IgD-negative memory B cell (primary cell): ENCODE measurements at regions not wholly inside any gene's neighbourhood (a gene's known extent, or its start where the extent isn't known, plus 50 kb on each side); places are given as distances from the start of the nearest gene placed in this dataset.
A peak's percentile ranks its signal among the peaks of the same experiment; 100 is the strongest.

Source experiments
- H3K27ac Mint-ChIP-seq, 3 donors: one replicate each; pipeline ENCODE4 v1.8.0; 2020 to 2022; ENCODE audit warnings: mild to moderate bottlenecking in 3 of 3, mixed read lengths in 3 of 3, moderate library complexity in 1 of 3
- H3K27me3 Mint-ChIP-seq: one replicate; pipeline ENCODE4 v1.8.0; 2021; ENCODE audit warnings: mixed read lengths
- H3K36me3 Mint-ChIP-seq: one replicate; pipeline ENCODE4 v1.8.0; 2020; ENCODE audit warnings: mild to moderate bottlenecking, mixed read lengths
- H3K4me1 Mint-ChIP-seq, 3 donors: one replicate each; pipeline ENCODE4 v1.8.0; 2020 to 2022; ENCODE audit warnings: mixed read lengths in 3 of 3, mild to moderate bottlenecking in 1 of 3
- H3K4me3 Mint-ChIP-seq, 4 donors: one replicate each; pipeline ENCODE4 v1.8.0; 2020 to 2022; ENCODE audit warnings: mild to moderate bottlenecking in 4 of 4, mixed read lengths in 4 of 4, moderate library complexity in 3 of 4
- H3K9me3 Mint-ChIP-seq, 3 donors: one replicate each; pipeline ENCODE4 v1.8.0; 2020 to 2021; ENCODE audit warnings: mixed read lengths in 3 of 3, mild to moderate bottlenecking in 1 of 3

DNA sequence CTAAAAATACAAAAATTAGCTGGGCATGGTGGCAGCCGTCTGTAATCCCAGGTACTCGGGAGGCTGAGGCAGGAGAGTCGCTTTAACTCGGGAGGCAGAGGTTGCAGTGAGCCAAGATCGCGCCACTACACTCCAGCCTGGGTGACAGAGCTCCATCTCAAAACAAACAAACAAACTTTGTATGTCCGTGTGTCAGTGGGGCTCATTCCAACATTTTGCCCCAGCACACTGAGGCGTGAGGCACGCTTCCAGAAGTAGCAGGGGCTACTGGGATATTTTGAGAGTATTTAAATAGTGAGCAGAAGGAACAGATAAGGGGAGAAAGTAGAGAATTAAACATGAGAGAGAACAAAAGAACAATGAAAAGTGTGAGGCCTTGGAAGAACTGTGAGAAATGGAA lies 83.3 kb upstream of the TANK start:
- peaks cover 9 to 20% (median 13%) of the 10 kb centered on the region in 3 donors for H3K4me1 Mint-ChIP-seq
- H3K36me3 Mint-ChIP-seq: no peaks in the 10 kb centered on the region
- no peak overlapping the region for H3K4me3 Mint-ChIP-seq
- H3K9me3 Mint-ChIP-seq: peaks cover 0 to 3% (median 0%) of the 10 kb centered on the region in 3 donors
- H3K27ac Mint-ChIP-seq: peak overlapping the region in 1 of 3 donors; percentile 35
- peaks cover 2% of the 10 kb centered on the region for H3K27me3 Mint-ChIP-seq

- Mint-ChIP-seq H3K36me3 (no peaks in the 10 kb centered on the region), H3K4me1 (peaks cover 9 to 20% (median 13%) of the 10 kb centered on the region in 3 donors), H3K27me3 (no peaks in the 10 kb centered on the region), H3K9me3 (peaks cover 0 to 1% (median 0%) of the 10 kb centered on the region in 3 donors), H3K27ac (peak overlapping the region in 2 of 3 donors; percentile 4 to 35), H3K4me3 (peak overlapping the region in 2 of 4 donors; percentile 13)
Measured at GRCh38 chr2:161077367-161078210, 82.6 kb upstream of the TANK start.

DNA sequence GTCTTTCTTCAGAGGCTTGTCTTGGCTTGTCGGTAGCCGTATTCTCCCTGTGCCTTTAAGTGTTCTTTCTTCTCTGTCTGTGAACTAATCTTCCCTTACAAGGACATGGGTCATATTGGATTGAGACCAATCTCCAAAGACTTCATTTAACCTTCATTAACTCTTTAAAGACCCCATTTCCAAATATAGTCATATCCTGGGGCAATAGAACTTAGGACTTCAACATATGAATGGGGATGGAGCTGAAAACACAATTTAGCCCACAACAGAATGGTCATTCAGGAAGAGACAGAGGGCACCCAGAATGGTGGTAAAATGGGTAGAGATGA lies 82.1 kb upstream of the TANK start:
- Mint-ChIP-seq H3K27me3 (no peaks in the 10 kb centered on the region), H3K36me3 (no peaks in the 10 kb centered on the region), H3K9me3 (peaks cover 0 to 1% (median 0%) of the 10 kb centered on the region in 3 donors), H3K4me1 (peaks cover 9 to 20% (median 13%) of the 10 kb centered on the region in 3 donors), H3K27ac (no peak overlapping the region), H3K4me3 (no peak overlapping the region)

DNA sequence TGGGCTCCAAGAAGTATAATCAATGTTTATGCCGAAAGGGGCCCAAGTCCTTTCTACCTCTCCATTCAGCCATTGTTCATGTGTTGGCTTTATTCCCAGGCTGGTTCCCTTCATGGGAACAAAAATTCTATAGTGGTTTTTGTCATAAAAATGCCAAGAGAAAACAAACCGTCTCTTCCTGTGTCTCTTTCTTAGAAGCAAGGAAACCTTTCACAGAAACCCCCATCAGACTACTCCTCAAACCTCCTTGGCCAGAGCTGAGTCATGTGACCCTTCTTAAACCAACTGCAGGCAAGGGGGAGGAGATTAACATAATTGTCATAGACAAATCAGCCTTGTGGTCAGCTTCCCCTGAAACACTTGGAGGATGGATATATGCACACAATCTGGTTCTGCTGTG lies 75.1 kb upstream of the TANK start:
- no peak overlapping the region for H3K4me3 Mint-ChIP-seq
- no peak overlapping the region for H3K27ac Mint-ChIP-seq
- peaks cover 8 to 21% (median 16%) of the 10 kb centered on the region in 3 donors for H3K4me1 Mint-ChIP-seq

DNA sequence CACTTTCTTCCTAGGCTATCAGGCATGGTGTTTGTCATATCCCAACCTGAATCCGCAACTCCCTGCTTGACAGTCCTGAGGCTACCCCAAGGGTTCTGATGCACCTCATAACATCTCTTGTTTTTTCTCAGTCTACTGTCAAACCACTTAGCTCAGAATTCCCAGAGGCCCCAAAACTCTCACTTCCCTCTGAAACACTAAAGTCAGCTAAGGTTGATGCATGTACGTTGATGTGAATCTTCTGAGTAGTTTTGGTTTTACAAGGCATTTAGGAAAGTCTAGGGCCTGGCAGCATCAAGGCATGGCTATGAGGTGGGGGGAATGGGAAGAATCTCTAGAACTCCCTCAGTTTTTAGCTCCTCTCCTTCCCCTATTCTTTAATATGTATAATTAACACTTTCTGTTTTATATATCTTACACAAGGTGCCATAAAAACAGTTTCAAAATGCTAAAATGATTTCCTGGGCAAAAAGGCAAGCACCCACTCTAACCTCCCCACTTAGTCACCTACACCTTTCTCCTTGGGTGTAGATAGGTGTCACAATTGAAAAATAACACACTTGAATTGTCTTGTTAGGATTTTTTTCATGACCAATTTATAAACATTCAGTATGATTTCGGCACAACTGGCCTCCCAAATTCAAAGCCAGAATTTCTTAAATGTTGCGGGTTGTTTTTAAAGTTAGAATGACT lies 71.4 kb upstream of the TANK start:
- Mint-ChIP-seq H3K9me3 (no peaks in the 10 kb centered on the region), H3K4me3 (peak overlapping the region in 2 of 4 donors; percentile 2 to 49), H3K36me3 (no peaks in the 10 kb centered on the region), H3K27ac (peak overlapping the region; percentile 0 to 25 (median 5)), H3K27me3 (no peaks in the 10 kb centered on the region), H3K4me1 (peaks cover 9 to 34% (median 27%) of the 10 kb centered on the region in 3 donors)

More for the DNA sequence above, 75.1 kb upstream of the TANK start:
- Mint-ChIP-seq H3K36me3 (no peaks in the 10 kb centered on the region), H3K27me3 (no peaks in the 10 kb centered on the region), H3K9me3 (peaks cover 0 to 1% (median 0%) of the 10 kb centered on the region in 3 donors)

GRCh38 chr2:161090411-161090810 lies 69.8 kb upstream of the TANK start:
- H3K27ac Mint-ChIP-seq: peak overlapping the region in 2 of 3 donors; percentile 33 to 86

DNA sequence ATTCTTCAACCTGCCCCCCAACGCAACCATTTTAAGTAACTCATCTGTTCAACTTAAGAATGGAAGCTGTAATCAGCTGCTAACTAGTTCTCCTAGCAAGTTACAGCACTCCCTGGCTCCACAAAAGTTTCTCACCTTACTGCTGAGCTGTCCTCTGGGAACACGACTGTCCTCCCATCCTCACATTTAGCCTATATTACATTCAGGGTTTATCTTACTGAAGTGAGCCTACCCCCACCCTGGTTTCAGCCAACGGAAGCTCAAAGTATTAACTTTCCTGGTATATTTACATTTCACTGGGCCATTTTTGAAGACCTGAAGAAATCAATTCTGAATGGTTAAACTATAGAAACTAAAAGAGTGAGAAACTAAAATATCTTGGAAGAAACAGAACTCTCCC lies 64.9 kb upstream of the TANK start:
- Mint-ChIP-seq H3K4me3 (no peak overlapping the region), H3K36me3 (no peaks in the 10 kb centered on the region), H3K27me3 (peaks cover 1% of the 10 kb centered on the region), H3K4me1 (peaks cover 5 to 29% (median 23%) of the 10 kb centered on the region in 3 donors), H3K27ac (no peak overlapping the region), H3K9me3 (no peaks in the 10 kb centered on the region)

More at GRCh38 chr2:161090411-161090810, 69.8 kb upstream of the TANK start:
- Mint-ChIP-seq H3K4me3 (peak overlapping the region; percentile 24 to 88 (median 80)), H3K9me3 (no peaks in the 10 kb centered on the region), H3K27me3 (no peaks in the 10 kb centered on the region), H3K4me1 (peaks cover 13 to 42% (median 36%) of the 10 kb centered on the region in 3 donors), H3K36me3 (no peaks in the 10 kb centered on the region)

GRCh38 chr2:161096336-161096735 lies 63.9 kb upstream of the TANK start:
- Mint-ChIP-seq H3K27me3 (peaks cover 1% of the 10 kb centered on the region), H3K27ac (peak overlapping the region in 1 of 3 donors; percentile 82), H3K9me3 (no peaks in the 10 kb centered on the region), H3K4me3 (no peak overlapping the region), H3K36me3 (no peaks in the 10 kb centered on the region), H3K4me1 (peaks cover 4 to 19% (median 14%) of the 10 kb centered on the region in 3 donors)

- H3K4me1 Mint-ChIP-seq: peaks cover 4 to 18% (median 12%) of the 10 kb centered on the region in 3 donors
- no peaks in the 10 kb centered on the region for H3K36me3 Mint-ChIP-seq
- H3K27me3 Mint-ChIP-seq: peaks cover 1% of the 10 kb centered on the region
- H3K4me3 Mint-ChIP-seq: no peak overlapping the region
- H3K9me3 Mint-ChIP-seq: no peaks in the 10 kb centered on the region
- H3K27ac Mint-ChIP-seq: no peak overlapping the region
Measured at GRCh38 chr2:161097157-161097556, 63.1 kb upstream of the TANK start.

GRCh38 chr2:161100211-161100895 lies 59.9 kb upstream of the TANK start:
- Mint-ChIP-seq H3K36me3 (peaks cover 2% of the 10 kb centered on the region), H3K4me3 (no peak overlapping the region), H3K27ac (no peak overlapping the region), H3K4me1 (peaks cover 12 to 22% (median 16%) of the 10 kb centered on the region in 3 donors), H3K9me3 (no peaks in the 10 kb centered on the region), H3K27me3 (peaks cover 1% of the 10 kb centered on the region)

- peaks cover 2% of the 10 kb centered on the region for H3K36me3 Mint-ChIP-seq
Measured at GRCh38 chr2:161101406-161101805, 58.8 kb upstream of the TANK start.

GRCh38 chr2:161102770-161103450 lies 57.3 kb upstream of the TANK start:
- Mint-ChIP-seq H3K4me1 (peaks cover 15 to 16% (median 15%) of the 10 kb centered on the region in 3 donors), H3K9me3 (no peaks in the 10 kb centered on the region), H3K27me3 (peaks cover 1% of the 10 kb centered on the region), H3K36me3 (peaks cover 2% of the 10 kb centered on the region), H3K27ac (no peak overlapping the region), H3K4me3 (no peak overlapping the region)

More at GRCh38 chr2:161101406-161101805, 58.8 kb upstream of the TANK start:
- H3K4me3 Mint-ChIP-seq: no peak overlapping the region
- peaks cover 1% of the 10 kb centered on the region for H3K27me3 Mint-ChIP-seq
- H3K9me3 Mint-ChIP-seq: no peaks in the 10 kb centered on the region
- peaks cover 12 to 17% (median 13%) of the 10 kb centered on the region in 3 donors for H3K4me1 Mint-ChIP-seq
- H3K27ac Mint-ChIP-seq: no peak overlapping the region

- H3K9me3 Mint-ChIP-seq: no peaks in the 10 kb centered on the region
- H3K4me3 Mint-ChIP-seq: no peak overlapping the region
- no peaks in the 10 kb centered on the region for H3K27me3 Mint-ChIP-seq
- H3K27ac Mint-ChIP-seq: no peak overlapping the region
- peaks cover 2% of the 10 kb centered on the region for H3K36me3 Mint-ChIP-seq
- peaks cover 13 to 16% (median 15%) of the 10 kb centered on the region in 3 donors for H3K4me1 Mint-ChIP-seq
Measured at GRCh38 chr2:161103451-161103831, 56.8 kb upstream of the TANK start.

- Mint-ChIP-seq H3K4me1 (peaks cover 11 to 16% (median 15%) of the 10 kb centered on the region in 3 donors), H3K36me3 (peaks cover 2% of the 10 kb centered on the region), H3K4me3 (peak overlapping the region; percentile 1 to 84 (median 68)), H3K27me3 (no peaks in the 10 kb centered on the region), H3K27ac (peak overlapping the region in 2 of 3 donors; percentile 25 to 48), H3K9me3 (no peaks in the 10 kb centered on the region)
Measured at GRCh38 chr2:161104054-161104553, 56.1 kb upstream of the TANK start.
